RWPE2 (cell line): ENCODE measurements at regions not wholly inside any gene's neighbourhood (a gene's known extent, or its start where the extent isn't known, plus 50 kb on each side); places are given as distances from the start of the nearest gene placed in this dataset.

ENCODE experiments used
- ATAC-seq: fragments of 200-7000 bp; cut with Tn5 transposase; 3 replicates; pipeline ENCODE4 v1.9.1; 2021; ENCODE audit warnings: low read depth
- DNase-seq: peaks from one replicate; pipeline ENCODE4 v3.0.0-alpha.2; 2020; ENCODE audit warnings: low spot score
- H3K27ac ChIP-seq: fragments of 450-650 bp; 2 replicates; pipeline ENCODE4 v1.5.1; 2017; ENCODE audit warnings: mild to moderate bottlenecking; ENCODE audit not compliant: poor library complexity, severe bottlenecking
- H3K27me3 ChIP-seq: fragments of 250-450 bp; sonication (Bioruptor Pico); 2 replicates; pipeline ENCODE4 v1.5.1; 2021; ENCODE audit warnings: mild to moderate bottlenecking, moderate library complexity; ENCODE audit not compliant: insufficient read depth, poor library complexity, severe bottlenecking
- H3K36me3 ChIP-seq: fragments of 250-450 bp; sonication (Bioruptor Pico); 2 replicates; pipeline ENCODE4 v1.5.1; 2020; ENCODE audit warnings: low read depth, mild to moderate bottlenecking, moderate library complexity
- H3K4me1 ChIP-seq: fragments of 250-450 bp; sonication (Bioruptor Pico); 2 replicates; pipeline ENCODE4 v1.5.1; 2021; ENCODE audit warnings: mild to moderate bottlenecking, moderate library complexity; ENCODE audit not compliant: insufficient read depth, poor library complexity, severe bottlenecking
- H3K4me3 ChIP-seq: fragments of 250-450 bp; sonication (Bioruptor Pico); 2 replicates; pipeline ENCODE4 v1.5.1; 2021; ENCODE audit warnings: mild to moderate bottlenecking, moderate library complexity; ENCODE audit not compliant: severe bottlenecking
- H3K9me3 ChIP-seq: fragments of 250-450 bp; sonication (Bioruptor Pico); 2 replicates; pipeline ENCODE4 v1.5.1; 2021; ENCODE audit warnings: mild to moderate bottlenecking, moderate library complexity; ENCODE audit not compliant: severe bottlenecking
- CTCF ChIP-seq: fragments of 450-650 bp; IDR thresholded peaks from one replicate; pipeline ENCODE4 v1.5.1; 2017; ENCODE audit warnings: mild to moderate bottlenecking, moderate library complexity; ENCODE audit not compliant: poor library complexity, severe bottlenecking

DNA sequence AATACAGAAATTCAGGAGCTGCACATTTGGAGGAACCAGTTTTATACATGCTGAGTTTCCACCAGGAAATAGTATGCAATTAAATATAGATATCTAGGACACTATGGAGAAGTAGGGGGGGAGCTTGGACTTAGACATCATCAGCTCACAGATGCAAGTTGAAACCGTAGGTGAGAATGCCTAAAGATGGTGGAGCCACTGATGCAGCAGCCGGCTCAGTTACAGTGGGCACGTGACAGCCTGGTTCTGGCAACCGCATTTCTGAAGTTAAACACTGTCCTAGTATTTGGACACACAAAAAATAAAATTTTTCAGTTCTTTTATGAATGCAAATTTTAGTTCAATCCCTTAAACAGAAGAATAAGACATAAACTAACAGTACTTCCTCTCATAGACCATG lies 91.5 kb upstream of the FRY start:
- Histone ChIP-seq H3K4me1 (peaks cover 8% of the 10 kb centered on the region), H3K4me3 (no peak overlapping the region), H3K9me3 (no peaks in the 10 kb centered on the region), H3K27ac (no peak overlapping the region), H3K27me3 (no peaks in the 10 kb centered on the region), H3K36me3 (no peaks in the 10 kb centered on the region)
- no peak for TF ChIP-seq CTCF
- no peak for DNase-seq
- ATAC-seq, result no peak

- DNase-seq (no peak), ATAC-seq (no peak)
- Histone ChIP-seq H3K27me3 (no peaks in the 10 kb centered on the region), H3K4me1 (peaks cover 9% of the 10 kb centered on the region), H3K27ac (no peak overlapping the region), H3K36me3 (no peaks in the 10 kb centered on the region), H3K9me3 (no peaks in the 10 kb centered on the region), H3K4me3 (no peak overlapping the region)
- TF ChIP-seq CTCF, result no peak
Measured at GRCh38 chr13:31943591-31943990, 88.0 kb upstream of the FRY start.

- Histone ChIP-seq H3K4me1 (peaks cover 9% of the 10 kb centered on the region), H3K27me3 (no peaks in the 10 kb centered on the region), H3K27ac (peak overlapping the region; percentile 42), H3K4me3 (no peak overlapping the region), H3K9me3 (no peaks in the 10 kb centered on the region), H3K36me3 (no peaks in the 10 kb centered on the region)
- ATAC-seq, result no peak
- TF ChIP-seq CTCF, result no peak
- no peak for DNase-seq
Measured at GRCh38 chr13:31944262-31945160, 87.1 kb upstream of the FRY start.

DNA sequence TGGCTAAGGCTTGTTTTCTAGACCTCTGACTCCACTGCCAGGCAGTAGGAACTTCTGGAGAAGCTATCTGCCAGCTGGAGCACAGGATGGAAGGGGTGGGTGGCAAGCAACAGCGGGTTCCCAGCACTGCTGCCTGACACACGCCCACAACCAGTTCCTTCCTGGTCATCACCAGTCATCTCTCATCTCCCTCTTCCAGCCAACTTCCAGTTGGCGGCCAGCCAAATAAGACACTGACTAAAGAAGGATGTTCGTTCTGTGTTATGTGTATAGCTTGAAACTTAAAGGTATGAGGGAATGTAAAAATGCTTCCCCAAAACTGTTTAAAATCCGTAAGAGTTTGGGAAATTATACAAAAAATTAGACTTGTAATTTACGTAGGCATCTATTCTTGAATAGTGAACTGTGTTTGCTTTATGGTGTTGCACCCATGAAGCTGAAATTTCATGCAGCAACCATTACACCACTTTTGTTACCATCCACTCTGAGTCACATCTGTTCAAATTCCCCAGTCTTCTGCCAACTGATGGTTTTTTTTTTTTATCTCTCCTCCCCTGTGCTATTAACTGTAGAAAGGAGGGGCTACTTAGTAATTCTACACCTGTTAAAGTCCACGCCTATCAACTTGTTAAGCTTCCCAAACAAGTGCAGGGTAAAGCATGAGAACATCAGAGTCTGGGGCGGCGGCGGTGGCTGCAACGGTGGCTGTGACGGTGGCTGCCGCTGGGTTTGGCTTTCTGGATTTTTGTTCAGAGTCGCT lies 86.2 kb upstream of the FRY start:
- peaks cover 9% of the 10 kb centered on the region for H3K4me1 ChIP-seq
- H3K36me3 ChIP-seq, result no peaks in the 10 kb centered on the region
- no peaks in the 10 kb centered on the region for H3K27me3 ChIP-seq
- no peak overlapping the region for H3K4me3 ChIP-seq
- TF ChIP-seq CTCF, result no peak
- no peaks in the 10 kb centered on the region for H3K9me3 ChIP-seq
- H3K27ac ChIP-seq, result peak overlapping the region; percentile 42
- DNase-seq (peak; percentile 71), ATAC-seq (peak; percentile 90)
